Prostate gland (tissue), 2 donors: ENCODE measurements at regions not wholly inside any gene's neighbourhood (a gene's known extent, or its start where the extent isn't known, plus 50 kb on each side); places are given as distances from the start of the nearest gene placed in this dataset.

Experiments
- DNase-seq: peaks from one replicate; pipeline ENCODE4 v3.0.0-alpha.2; 2019; ENCODE audit warnings: low spot score
- H3K27ac ChIP-seq, 2 donors: fragments of 200-600 bp; sonication (generic); 2 replicates each; pipeline ENCODE4 v1.5.1; 2017 to 2019
- H3K27me3 ChIP-seq: fragments of 200-600 bp; sonication (generic); replicated peaks from 2 replicates; pipeline ENCODE4 v1.5.1; 2019; ENCODE audit not compliant: insufficient read depth
- H3K36me3 ChIP-seq, 2 donors: fragments of 200-600 bp; sonication (generic); 1 replicate in 1 of 2; 2 replicates in 1 of 2; pipeline versions ENCODE4 v1.5.1 to v1.8.1; 2017 to 2019
- H3K4me1 ChIP-seq: fragments of 200-600 bp; sonication (generic); replicated peaks from 2 replicates; pipeline ENCODE4 v1.5.1; 2019
- H3K4me3 ChIP-seq, 2 donors: fragments of 200-600 bp; sonication (generic); 2 replicates each; pipeline ENCODE4 v1.5.1; 2017 to 2019
- H3K9me3 ChIP-seq: fragments of 200-600 bp; sonication (generic); 2 replicates; pipeline ENCODE4 v1.5.1; 2017
- CTCF ChIP-seq, 4 experiments: fragments of 200-600 bp in 2 of 4; fragments of 450-650 bp in 2 of 4; sonication (generic) in 2 of 4; IDR thresholded peaks; 1 replicate in 3 of 4; 2 replicates in 1 of 4; pipeline ENCODE4 v1.5.1; 2016 to 2019; ENCODE audit warnings: antibody characterized with exemption in 4 of 4, mild to moderate bottlenecking in 2 of 4, moderate library complexity in 2 of 4
- POLR2A ChIP-seq: fragments of 450-650 bp; IDR thresholded peaks from one replicate; pipeline ENCODE4 v1.6.1; 2016; ENCODE audit warnings: antibody characterized with exemption, mild to moderate bottlenecking
- POLR2AphosphoS5 ChIP-seq: sonication (generic); formaldehyde crosslinking; IDR thresholded peaks from one replicate; pipeline ENCODE4 v1.6.1; 2017; ENCODE audit warnings: antibody characterized with exemption
- WGBS: methylation state at CpG from one replicate; pipeline ENCODE4 v1.1.5; 2018; 5-methylcytosine and 5-hydroxymethylcytosine counted together
- intact Hi-C: fragments of 100-400 bp; cut with DNase I; formaldehyde crosslinking; loops from one replicate; pipeline ENCODE4 v1.14.2; 2022

DNA sequence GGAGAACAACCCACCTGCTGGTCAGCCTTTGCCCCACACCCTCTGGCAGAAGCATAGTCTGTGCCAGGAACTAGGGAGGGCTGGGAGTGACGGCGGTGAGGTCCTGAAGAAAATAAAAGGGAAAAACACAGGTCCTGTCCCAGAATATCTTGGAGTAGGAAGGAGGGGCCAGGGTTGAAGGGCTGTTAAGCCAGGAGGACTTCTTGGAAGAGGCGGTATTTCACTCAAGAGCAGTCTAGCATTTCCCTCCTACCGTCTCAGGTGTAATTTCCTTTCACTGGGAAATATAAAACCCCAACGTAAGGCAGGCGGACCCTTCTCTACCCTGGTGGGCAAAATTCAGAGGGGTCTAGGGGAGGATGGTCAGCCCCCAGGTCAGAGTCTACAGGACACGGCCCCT lies 72.7 kb upstream of the TTC34 start:
- WGBS, result 78% methylated on average over 7 of the region's 7 CpGs
- Histone ChIP-seq H3K27me3 (peaks cover 2% of the 10 kb centered on the region), H3K36me3 (no peaks in the 10 kb centered on the region), H3K4me1 (peaks cover 7% of the 10 kb centered on the region), H3K27ac (no peak overlapping the region), H3K9me3 (peaks cover 4% of the 10 kb centered on the region), H3K4me3 (no peak overlapping the region)
- no peak for TF ChIP-seq POLR2A
- TF ChIP-seq CTCF (IDR thresholded peaks at IDR 0.05), result no peak
- TF ChIP-seq POLR2AphosphoS5, result no peak
- intact Hi-C loops, result no loop called here
- no peak for DNase-seq

GRCh38 chr1:2874607-2875480 lies 73.4 kb upstream of the TTC34 start:
- no peaks in the 10 kb centered on the region for H3K36me3 ChIP-seq
- intact Hi-C loops, result loop anchor here (5.0 kb wide), 2 partner anchors 407 to 552 kb away; no protein-coding TSS in a partner anchor
- 23% methylated on average over 30 of the region's 30 CpGs for WGBS
- peaks cover 7% of the 10 kb centered on the region for H3K4me1 ChIP-seq
- peaks cover 4% of the 10 kb centered on the region for H3K9me3 ChIP-seq
- no peak for TF ChIP-seq CTCF (IDR thresholded peaks at IDR 0.05)
- TF ChIP-seq POLR2AphosphoS5, result no peak
- no peak for TF ChIP-seq POLR2A
- H3K27me3 ChIP-seq, result peaks cover 2% of the 10 kb centered on the region
- no peak overlapping the region for H3K27ac ChIP-seq
- DNase-seq, result no peak
- no peak overlapping the region for H3K4me3 ChIP-seq

- Histone ChIP-seq H3K9me3 (peaks cover 4% of the 10 kb centered on the region), H3K27ac (no peak overlapping the region), H3K36me3 (no peaks in the 10 kb centered on the region), H3K4me1 (peaks cover 7% of the 10 kb centered on the region), H3K4me3 (no peak overlapping the region), H3K27me3 (no peaks in the 10 kb centered on the region)
- peak; percentile 7 for DNase-seq
- 54% methylated on average over 42 of the region's 42 CpGs for WGBS
- intact Hi-C loops, result loop anchor here (5.0 kb wide), 2 partner anchors 406 to 551 kb away; no protein-coding TSS in a partner anchor
- TF ChIP-seq POLR2A, result no peak
- no peak for TF ChIP-seq POLR2AphosphoS5
- peak in 2 of 4 experiments; percentile 18 to 50 for TF ChIP-seq CTCF (IDR thresholded peaks at IDR 0.05)
These were observed 74.4 kb upstream of the TTC34 start for GRCh38 chr1:2875707-2876561.

DNA sequence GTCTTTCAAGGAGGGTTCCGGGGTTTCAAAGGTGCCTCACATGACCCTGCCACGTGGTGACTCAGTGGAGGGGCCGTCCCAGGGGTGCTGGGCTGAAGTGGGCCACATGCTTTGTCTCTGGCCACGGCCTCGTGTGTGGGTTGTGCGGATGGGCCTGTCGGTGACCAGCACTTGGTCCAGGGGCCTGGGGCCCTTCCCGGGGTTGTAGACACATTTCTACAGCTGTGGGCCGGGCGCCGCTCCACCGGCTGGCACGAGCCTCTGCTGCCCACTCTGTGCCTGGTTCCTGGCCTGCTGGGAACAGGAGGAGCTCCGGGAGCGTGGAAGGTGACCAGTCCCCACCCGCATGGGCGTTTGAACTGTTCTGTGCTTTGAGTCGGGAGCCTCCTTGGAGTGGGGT lies 75.4 kb upstream of the TTC34 start:
- Histone ChIP-seq H3K36me3 (no peaks in the 10 kb centered on the region), H3K4me3 (no peak overlapping the region), H3K9me3 (no peaks in the 10 kb centered on the region), H3K27me3 (peaks cover under 1% of the 10 kb centered on the region), H3K4me1 (peaks cover 7% of the 10 kb centered on the region), H3K27ac (no peak overlapping the region)
- TF ChIP-seq CTCF (IDR thresholded peaks at IDR 0.05) (no peak), POLR2A (no peak), POLR2AphosphoS5 (no peak)
- WGBS, result 96% methylated on average over 11 of the region's 18 CpGs
- intact Hi-C loops, result loop anchor here (5.0 kb wide), 2 partner anchors 405 to 550 kb away; no protein-coding TSS in a partner anchor
- DNase-seq, result no peak
